ENCODE measurements at regions not wholly inside any gene's neighbourhood (a gene's known extent, or its start where the extent isn't known, plus 50 kb on each side); places are given as distances from the start of the nearest gene placed in this dataset.

DNA sequence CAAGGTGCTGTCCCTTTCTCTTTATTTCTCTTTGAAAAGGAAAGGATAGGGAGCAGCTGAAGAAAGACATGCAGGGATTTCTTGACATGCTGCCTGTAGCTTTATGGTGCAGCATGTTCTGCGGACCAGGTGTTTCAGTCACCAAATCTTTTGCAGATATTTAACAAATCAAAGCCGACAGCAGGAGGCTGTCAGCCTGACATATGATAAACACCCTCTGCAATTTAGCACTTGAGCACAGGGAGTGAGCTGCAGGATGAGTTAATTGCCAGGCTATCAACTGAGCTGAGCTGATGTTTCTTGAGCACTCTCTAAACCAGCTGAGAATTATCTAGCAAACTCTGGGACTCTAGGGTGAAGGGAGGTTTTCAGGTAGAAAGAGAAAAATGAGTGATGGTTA, 212.8 kb upstream of the ATP10B start:
- no peak for TF ChIP-seq CTCF (IDR thresholded peaks at IDR 0.05)

- no peak for TF ChIP-seq CTCF (IDR thresholded peaks at IDR 0.05)
These were observed 212.3 kb upstream of the ATP10B start for GRCh38 chr5:161064297-161064696.

GRCh38 chr5:161058781-161059180, 206.8 kb upstream of the ATP10B start:
- TF ChIP-seq CTCF (IDR thresholded peaks at IDR 0.05), result no peak

- TF ChIP-seq CTCF (IDR thresholded peaks at IDR 0.05), result no peak
These were observed 200.0 kb upstream of the ATP10B start for GRCh38 chr5:161051920-161052500.

DNA sequence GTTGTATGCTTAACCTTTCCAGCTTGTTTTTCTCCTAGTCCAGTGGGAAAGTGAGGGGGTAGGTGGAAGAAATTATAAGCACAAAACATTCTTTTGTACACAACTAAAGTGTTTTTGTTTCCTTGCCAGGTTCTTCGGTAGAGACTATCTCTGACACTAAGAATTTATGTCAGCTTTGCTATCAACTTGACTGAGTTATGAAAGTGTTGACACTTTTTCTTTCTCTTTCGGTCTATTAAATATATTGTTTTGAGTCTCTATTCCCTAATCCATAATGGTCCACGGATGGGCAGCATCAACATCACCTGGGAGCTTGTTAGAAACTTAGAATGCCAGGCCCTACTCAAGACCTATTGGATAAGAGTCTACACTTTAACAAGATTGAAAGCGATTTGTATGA, 195.0 kb upstream of the ATP10B start:
- no peak for TF ChIP-seq CTCF (IDR thresholded peaks at IDR 0.05)

DNA sequence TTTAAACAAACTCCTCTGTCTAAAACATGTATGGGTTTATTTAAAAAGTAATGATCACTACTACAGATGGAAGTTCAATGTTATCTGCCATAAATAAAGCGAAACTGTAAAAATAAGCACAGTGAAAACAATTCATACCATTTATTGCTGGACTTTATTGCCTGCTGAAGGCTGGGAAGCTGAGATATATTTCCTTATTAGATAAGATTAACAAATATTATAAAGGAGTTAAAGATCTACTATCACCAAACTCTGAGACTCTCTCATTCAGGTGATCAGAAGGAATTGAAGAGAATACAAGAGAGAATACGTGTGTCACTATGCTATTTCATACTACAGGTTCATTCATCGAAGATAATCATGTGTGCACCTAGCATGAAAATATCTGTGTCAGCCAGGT, 190.9 kb upstream of the ATP10B start:
- TF ChIP-seq CTCF (IDR thresholded peaks at IDR 0.05), result no peak

DNA sequence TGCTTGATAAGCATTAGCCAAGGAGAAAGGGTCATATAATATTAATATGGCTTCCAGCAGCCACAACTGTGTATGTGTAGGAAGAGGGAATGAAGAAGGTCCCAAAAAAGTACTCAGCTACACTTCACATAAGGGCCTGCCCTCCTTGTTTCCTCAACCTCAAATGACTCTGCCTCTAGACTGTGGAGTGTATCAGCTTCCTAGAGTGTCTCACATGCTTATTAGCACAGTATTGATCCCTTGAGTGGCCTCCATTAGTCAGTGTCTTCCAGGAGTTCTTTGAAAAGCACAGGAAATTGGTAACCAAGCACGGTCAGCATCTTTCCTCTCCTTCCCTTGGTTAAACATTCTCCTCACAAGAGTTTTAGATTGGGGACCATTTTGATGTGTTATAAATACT, 190.4 kb upstream of the ATP10B start:
- no peak for TF ChIP-seq CTCF (IDR thresholded peaks at IDR 0.05)

DNA sequence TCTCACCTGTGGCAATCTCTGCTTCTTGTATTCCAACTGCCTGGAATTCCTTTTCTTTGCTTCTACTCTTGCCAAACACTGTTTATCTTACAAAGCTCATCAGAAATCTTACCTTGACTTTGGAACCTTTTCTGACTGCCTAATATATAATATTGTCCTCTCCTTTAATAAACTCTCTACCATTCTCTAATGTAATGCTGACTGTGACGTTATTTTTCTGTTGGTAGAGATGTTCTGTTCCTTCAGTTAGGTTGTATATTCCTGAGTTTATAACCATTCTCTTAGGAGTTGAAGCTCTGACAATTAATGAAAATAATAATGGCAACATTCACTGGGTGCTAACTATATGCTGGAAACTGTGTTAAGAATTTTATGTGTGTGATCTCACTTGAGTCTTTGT, 188.8 kb upstream of the ATP10B start:
- TF ChIP-seq CTCF (IDR thresholded peaks at IDR 0.05), result no peak
